Smooth muscle cell (in vitro differentiated cells): ENCODE measurements at regions not wholly inside any gene's neighbourhood (a gene's known extent, or its start where the extent isn't known, plus 50 kb on each side); places are given as distances from the start of the nearest gene placed in this dataset.

ENCODE experiments used
- DNase-seq: peaks from one replicate; lab custom pipeline; 2025; ENCODE audit not compliant: unreplicated experiment; lab: John Stamatoyannopoulos, UW
- H2AFZ ChIP-seq: fragments of 200-600 bp; sonication (generic); 2 replicates; pipeline ENCODE4 v1.6.0; 2016; ENCODE audit warnings: antibody characterized with exemption, low read depth, mild to moderate bottlenecking
- H3F3A ChIP-seq: fragments of 200-600 bp; sonication (generic); 2 replicates; pipeline ENCODE4 v1.6.0; 2017; ENCODE audit warnings: antibody characterized with exemption, low read depth
- H3K27ac ChIP-seq: fragments of 200-600 bp; sonication (generic); 2 replicates; pipeline ENCODE4 v1.5.1; 2016; ENCODE audit warnings: low read depth, mild to moderate bottlenecking
- H3K27me3 ChIP-seq: fragments of 200-600 bp; sonication (generic); 2 replicates; pipeline ENCODE4 v1.6.1; 2016; ENCODE audit warnings: low read depth, mild to moderate bottlenecking
- H3K36me3 ChIP-seq: fragments of 200-600 bp; sonication (generic); 2 replicates; pipeline ENCODE4 v1.5.1; 2016; ENCODE audit warnings: low read depth
- H3K4me1 ChIP-seq: fragments of 200-600 bp; sonication (generic); 2 replicates; pipeline ENCODE4 v1.5.1; 2016; ENCODE audit warnings: low read depth
- H3K4me2 ChIP-seq: fragments of 200-600 bp; sonication (generic); 2 replicates; pipeline ENCODE4 v1.6.0; 2016; ENCODE audit warnings: mild to moderate bottlenecking
- H3K4me3 ChIP-seq: fragments of 200-600 bp; sonication (generic); 2 replicates; pipeline ENCODE4 v1.5.1; 2016; ENCODE audit warnings: mild to moderate bottlenecking
- H3K79me2 ChIP-seq: fragments of 200-600 bp; sonication (generic); 2 replicates; pipeline ENCODE4 v1.6.0; 2016; ENCODE audit warnings: low read depth, mild to moderate bottlenecking
- H3K9ac ChIP-seq: fragments of 200-600 bp; sonication (generic); 2 replicates; pipeline ENCODE4 v1.6.0; 2016; ENCODE audit warnings: low read depth
- H3K9me3 ChIP-seq: fragments of 200-600 bp; sonication (generic); replicated peaks from 2 replicates; pipeline ENCODE4 v1.5.1; 2016; ENCODE audit warnings: low read depth
- H4K20me1 ChIP-seq: fragments of 200-600 bp; sonication (generic); 2 replicates; pipeline ENCODE4 v1.6.0; 2016; ENCODE audit warnings: low read depth
- WGBS: methylation state at CpG from one replicate; pipeline ENCODE4 v1.1.7; 2016; ENCODE audit warnings: low lambda C conversion rate; 5-methylcytosine and 5-hydroxymethylcytosine counted together
- TF ChIP-seq, protein P1 (sequence below): fragments of 200-600 bp; sonication (generic); IDR thresholded peaks from 2 replicates; pipeline ENCODE4 v1.5.1; 2017; ENCODE audit warnings: borderline replicate concordance, mild to moderate bottlenecking, antibody characterized with exemption; ENCODE audit not compliant: insufficient read depth, poor library complexity, severe bottlenecking

DNA sequence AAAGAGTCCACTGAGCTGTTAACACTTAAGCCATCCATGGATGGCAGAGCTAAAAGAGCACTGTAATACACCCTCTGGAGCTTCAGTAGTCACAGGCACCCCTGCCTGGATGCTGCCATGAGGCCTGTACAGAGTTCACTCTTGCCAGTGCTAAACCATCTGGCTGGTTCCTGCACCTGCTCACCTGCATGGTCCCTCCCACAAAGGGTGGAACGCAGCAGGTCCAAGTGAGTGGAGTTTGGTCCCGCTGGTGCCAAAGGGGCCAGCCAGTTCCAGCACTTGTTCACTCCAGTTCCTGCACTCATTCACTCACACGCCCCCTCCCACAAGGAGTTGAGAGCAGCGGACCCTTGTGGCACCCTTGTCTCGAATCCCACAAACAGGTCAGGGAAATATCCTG, 503.5 kb downstream of the HACE1 start:
- H3K4me2 ChIP-seq: no peak overlapping the region
- 88% methylated on average over 5 of the region's 5 CpGs for WGBS

DNA sequence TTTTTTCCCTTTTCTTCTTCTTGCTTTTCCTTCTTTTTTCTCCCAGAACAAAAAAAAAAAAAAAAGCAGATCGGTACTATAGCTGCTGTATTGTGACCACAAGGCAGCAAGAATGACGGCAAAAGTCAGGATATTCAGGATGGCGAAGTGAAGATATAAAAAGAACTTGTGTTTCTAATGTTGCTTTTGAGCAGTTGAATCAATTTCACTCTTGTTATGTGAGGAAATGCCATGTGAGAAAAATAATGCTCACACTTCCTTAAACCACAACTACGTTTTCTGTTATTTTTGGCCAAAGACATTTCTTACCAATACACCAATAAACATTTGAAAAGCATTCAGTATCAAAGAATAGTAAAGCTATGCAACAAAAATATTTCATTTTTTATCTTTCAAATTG, 510.5 kb downstream of the HACE1 start:
- H3K27ac ChIP-seq: no peak overlapping the region
- no peak overlapping the region for H3K4me3 ChIP-seq
- no peaks in the 10 kb centered on the region for H3K27me3 ChIP-seq
- H3K4me2 ChIP-seq: no peak overlapping the region
- H3K9ac ChIP-seq: no peak overlapping the region
- no peak overlapping the region for H2AFZ ChIP-seq
- TF ChIP-seq, protein P1, sequence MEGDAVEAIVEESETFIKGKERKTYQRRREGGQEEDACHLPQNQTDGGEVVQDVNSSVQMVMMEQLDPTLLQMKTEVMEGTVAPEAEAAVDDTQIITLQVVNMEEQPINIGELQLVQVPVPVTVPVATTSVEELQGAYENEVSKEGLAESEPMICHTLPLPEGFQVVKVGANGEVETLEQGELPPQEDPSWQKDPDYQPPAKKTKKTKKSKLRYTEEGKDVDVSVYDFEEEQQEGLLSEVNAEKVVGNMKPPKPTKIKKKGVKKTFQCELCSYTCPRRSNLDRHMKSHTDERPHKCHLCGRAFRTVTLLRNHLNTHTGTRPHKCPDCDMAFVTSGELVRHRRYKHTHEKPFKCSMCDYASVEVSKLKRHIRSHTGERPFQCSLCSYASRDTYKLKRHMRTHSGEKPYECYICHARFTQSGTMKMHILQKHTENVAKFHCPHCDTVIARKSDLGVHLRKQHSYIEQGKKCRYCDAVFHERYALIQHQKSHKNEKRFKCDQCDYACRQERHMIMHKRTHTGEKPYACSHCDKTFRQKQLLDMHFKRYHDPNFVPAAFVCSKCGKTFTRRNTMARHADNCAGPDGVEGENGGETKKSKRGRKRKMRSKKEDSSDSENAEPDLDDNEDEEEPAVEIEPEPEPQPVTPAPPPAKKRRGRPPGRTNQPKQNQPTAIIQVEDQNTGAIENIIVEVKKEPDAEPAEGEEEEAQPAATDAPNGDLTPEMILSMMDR: no peak
- peaks cover 3% of the 10 kb centered on the region for H3K9me3 ChIP-seq
- WGBS: 93% methylated on average over 4 of the region's 4 CpGs
- H3K4me1 ChIP-seq: no peaks in the 10 kb centered on the region
- no peaks in the 10 kb centered on the region for H3F3A ChIP-seq
- no peak for DNase-seq
- H3K79me2 ChIP-seq: no peaks in the 10 kb centered on the region
- H4K20me1 ChIP-seq: no peaks in the 10 kb centered on the region
- no peaks in the 10 kb centered on the region for H3K36me3 ChIP-seq

More for the DNA sequence above, 503.5 kb downstream of the HACE1 start:
- Histone ChIP-seq H3K4me1 (no peaks in the 10 kb centered on the region), H3K9me3 (no peaks in the 10 kb centered on the region), H3K79me2 (no peaks in the 10 kb centered on the region), H3K27me3 (no peaks in the 10 kb centered on the region), H3F3A (no peaks in the 10 kb centered on the region), H3K4me3 (no peak overlapping the region), H2AFZ (no peak overlapping the region), H4K20me1 (no peaks in the 10 kb centered on the region), H3K36me3 (no peaks in the 10 kb centered on the region), H3K9ac (no peak overlapping the region), H3K27ac (no peak overlapping the region)
- DNase-seq: no peak
- TF ChIP-seq, protein P1: no peak

DNA sequence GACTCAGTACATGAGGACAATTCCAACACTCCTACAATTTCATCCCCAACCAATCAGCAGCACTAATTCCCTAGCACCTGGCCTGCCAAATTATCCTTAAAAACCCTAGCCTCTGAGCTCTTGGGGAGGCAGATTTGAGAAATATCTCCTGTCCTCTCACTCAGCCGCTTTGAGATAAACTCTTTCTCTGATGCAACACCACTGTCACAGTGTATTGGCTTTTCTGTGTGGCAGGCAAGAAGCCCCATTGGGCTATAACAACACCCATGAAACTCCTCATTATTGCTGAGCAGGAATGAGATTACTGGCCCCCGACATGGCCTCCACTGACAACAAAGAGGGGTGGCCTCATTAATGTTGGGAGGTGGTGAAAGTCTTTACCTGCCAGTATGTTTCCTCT, 515.5 kb downstream of the HACE1 start:
- H3K27me3 ChIP-seq: no peaks in the 10 kb centered on the region
- H3K79me2 ChIP-seq: no peaks in the 10 kb centered on the region
- no peak overlapping the region for H3K9ac ChIP-seq
- H3K36me3 ChIP-seq: no peaks in the 10 kb centered on the region
- TF ChIP-seq, protein P1: no peak
- H3K4me1 ChIP-seq: no peaks in the 10 kb centered on the region
- H3K27ac ChIP-seq: no peak overlapping the region
- H3K4me2 ChIP-seq: no peak overlapping the region
- no peaks in the 10 kb centered on the region for H4K20me1 ChIP-seq
- H3F3A ChIP-seq: no peaks in the 10 kb centered on the region
- no peak overlapping the region for H3K4me3 ChIP-seq
- peaks cover 3% of the 10 kb centered on the region for H3K9me3 ChIP-seq
- WGBS: 89% methylated on average over 2 of the region's 2 CpGs
- H2AFZ ChIP-seq: no peak overlapping the region
- no peak for DNase-seq

DNA sequence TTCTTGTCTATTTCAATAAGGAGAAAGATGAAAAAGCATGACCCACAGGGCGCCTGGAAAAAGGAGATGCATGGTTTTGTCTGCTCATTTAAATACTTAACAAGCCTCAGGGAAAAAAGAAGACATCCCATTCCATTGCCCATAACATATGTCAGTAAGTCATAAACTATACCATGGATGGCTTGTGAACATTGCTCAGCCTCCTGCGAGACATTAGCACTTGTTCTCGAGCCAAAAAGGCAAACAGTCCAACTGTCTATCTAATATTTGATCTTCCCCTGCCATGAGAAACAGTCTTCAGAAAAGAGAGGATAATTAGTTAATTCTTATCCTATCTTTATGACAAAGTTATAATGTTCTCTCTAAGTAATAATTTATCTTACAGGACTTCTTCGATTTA, 527.4 kb downstream of the HACE1 start:
- TF ChIP-seq, protein P1: no peak

More for the DNA sequence above, 527.4 kb downstream of the HACE1 start:
- Histone ChIP-seq H3K27ac (no peak overlapping the region), H3K9me3 (no peaks in the 10 kb centered on the region), H3K4me3 (no peak overlapping the region), H2AFZ (no peak overlapping the region), H3F3A (no peaks in the 10 kb centered on the region), H3K4me2 (no peak overlapping the region), H3K4me1 (no peaks in the 10 kb centered on the region), H3K27me3 (no peaks in the 10 kb centered on the region), H3K36me3 (no peaks in the 10 kb centered on the region), H3K9ac (no peak overlapping the region), H3K79me2 (no peaks in the 10 kb centered on the region), H4K20me1 (no peaks in the 10 kb centered on the region)
- WGBS: 61% methylated on average over 4 of the region's 4 CpGs
- no peak for DNase-seq
